GM21423 (cell line): ENCODE measurements at regions not wholly inside any gene's neighbourhood (a gene's known extent, or its start where the extent isn't known, plus 50 kb on each side); places are given as distances from the start of the nearest gene placed in this dataset.

Experiments used
- ATAC-seq: cut with Tn5 transposase; IDR thresholded peaks from one replicate; pipeline ENCODE4 v1.9.1; 2021; ENCODE audit warnings: mild to moderate bottlenecking, moderate library complexity; ENCODE audit not compliant: unreplicated experiment

DNA sequence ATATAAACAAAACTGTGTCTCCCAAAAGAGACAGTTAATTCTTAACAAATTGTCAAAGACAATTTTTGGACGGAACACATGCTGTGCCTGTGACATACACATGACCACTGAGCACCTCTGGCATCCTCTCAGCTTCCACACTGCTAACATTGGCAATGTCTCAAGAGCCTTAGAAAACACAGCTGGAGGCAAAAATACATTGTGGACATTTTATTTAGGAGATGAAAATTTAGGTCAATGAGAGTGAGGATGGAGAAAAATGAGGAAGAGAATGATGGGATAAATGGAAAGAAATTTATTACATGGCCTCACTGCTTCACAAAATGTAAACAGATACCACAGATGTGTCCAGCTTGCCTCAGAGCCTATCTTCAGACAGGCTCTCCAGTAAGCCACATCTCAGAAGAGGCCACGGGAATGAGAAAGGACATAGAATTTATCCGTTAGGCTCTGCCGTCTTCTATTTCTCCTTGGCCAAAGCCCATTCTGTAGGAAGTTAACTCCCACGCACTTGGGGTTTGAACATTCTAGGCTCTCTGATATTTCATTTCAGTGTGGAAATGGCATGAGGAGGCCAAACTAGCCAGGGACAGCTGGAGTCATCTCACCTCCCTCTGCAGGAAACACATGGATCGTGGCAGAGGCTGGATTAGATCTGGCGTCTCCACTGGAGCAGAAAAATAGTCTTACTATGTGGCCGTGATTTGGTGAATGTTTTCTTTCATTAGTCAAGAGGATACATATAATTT lies 519.4 kb upstream of the DSEL start:
- no peak for ATAC-seq

DNA sequence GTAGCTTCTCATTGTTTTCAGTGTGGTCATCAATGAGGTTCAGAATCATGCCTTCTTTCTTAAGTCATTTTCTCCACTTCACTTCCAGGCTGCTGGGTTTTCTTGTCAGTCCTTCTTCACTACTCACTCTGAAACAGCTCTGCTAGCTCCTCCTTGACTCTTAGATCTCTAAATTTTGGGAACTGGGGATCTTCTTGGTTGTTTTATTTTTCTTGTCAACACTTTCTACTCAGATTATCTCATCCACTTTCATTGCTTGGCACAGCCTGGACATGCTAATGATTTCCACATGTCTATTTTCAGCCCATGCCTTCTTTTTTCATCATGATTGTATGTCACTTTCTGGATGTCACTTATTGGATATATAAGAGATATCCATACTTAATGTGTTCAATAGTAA lies 517.8 kb upstream of the DSEL start:
- no peak for ATAC-seq

DNA sequence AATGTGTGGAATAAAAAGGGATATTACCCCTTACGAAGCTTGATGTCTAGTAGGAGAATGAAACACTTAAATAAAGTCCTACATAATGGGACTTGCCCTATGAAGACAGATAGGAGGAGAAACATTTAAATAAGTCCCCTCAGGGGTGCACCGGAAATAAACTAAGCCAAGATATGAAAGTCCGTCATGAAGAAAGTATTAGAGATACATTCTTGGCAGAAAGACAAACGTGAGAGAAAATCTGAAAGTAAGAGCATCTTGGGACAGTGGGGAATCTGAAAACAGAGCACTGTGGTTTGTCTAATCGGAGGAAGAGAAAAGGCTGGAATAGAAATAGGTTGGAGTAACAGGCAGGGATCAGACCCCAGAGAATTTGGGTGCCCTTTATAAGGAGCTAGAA lies 516.9 kb upstream of the DSEL start:
- no peak for ATAC-seq

DNA sequence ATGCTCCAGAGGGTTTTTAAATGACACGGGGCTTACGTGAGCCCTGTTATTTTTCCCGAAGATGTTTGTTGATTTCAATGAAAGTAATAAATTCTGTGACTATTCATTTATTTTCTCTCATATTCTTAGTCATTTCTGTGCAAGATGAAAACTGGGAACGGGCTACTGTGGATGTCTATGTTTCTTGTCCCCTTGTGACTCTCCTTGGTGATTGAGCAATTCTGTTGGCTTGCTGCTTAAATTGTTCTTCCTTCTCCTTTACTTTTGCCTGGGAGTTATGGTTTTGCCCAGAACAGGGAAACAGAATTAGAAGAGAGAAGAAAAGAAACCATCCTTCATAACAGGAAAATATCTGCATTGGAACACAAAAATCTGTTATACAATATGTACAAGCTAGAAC lies 508.2 kb upstream of the DSEL start:
- ATAC-seq, result no peak

DNA sequence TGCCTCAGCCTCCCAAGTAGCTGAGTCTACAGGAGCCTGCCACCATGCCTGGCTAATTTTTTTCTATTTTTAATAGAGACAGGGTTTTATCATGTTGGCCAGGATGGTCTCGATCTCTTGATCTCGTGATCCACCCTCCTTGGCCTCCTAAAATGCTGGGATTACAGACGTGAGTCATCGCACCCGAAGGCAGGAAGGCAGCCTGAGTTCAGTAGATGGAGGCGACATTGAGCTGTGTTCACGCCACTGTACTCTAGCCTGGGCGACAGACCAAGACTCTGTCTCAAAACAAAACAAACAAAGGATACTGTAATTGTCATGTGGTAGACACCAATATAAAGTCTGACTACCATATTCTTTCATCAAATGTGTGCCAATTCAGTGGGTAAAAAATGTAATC lies 500.9 kb upstream of the DSEL start:
- no peak for ATAC-seq

DNA sequence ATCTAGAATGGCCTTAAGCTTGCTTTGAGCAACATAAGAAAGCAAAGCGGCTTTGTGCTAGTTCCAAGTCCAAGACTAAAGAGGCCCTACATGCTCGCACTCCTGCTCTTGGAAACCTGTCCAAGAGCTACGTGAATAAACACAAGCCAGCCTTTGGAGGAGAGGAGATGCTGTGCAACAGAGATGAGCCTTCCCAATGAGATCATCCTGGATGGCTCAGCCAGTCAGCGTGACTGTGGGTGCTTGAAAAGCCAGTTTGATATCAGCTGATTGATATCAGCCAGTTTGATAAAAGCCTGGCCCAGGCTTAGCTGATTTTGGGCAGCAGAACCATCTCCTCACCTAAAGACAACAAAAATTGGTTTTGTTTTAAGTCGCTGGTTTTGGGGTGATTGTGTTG lies 481.0 kb upstream of the DSEL start:
- ATAC-seq, result no peak

DNA sequence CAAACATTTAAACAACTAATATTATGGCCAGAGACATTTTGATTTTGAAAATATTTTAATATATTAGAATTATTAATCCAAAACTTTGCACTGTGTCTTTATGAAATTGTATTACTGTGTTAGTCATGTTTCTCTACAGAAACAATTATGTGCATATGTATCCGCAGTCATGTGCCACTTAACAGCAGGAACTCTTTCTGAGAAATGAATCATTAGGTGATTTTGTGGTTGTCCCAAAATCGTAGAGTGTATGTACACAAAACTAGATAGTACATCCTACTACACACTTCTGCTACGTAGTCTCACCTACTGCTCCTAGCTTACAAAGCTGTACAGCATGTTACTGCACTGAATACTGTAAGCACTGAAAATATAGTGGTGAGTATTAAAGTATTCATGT lies 479.2 kb upstream of the DSEL start:
- no peak for ATAC-seq

DNA sequence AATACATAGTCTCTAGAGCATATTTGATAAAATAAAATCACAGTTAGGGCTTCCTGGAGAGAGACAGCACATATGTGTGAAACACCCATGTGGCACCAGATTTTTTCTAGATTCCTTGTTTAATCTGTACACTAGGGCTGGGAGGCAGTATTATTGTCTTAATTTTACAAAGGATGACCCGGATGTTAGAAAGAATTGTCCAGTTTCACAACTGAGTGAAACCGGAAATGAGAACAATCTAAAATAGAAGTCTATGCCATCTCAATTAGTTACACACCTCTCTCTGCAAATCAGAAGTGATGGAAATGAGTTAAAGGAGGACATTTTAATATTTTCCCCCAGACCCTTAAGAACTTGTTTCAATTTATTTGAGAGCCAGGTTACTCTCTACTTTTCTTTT lies 463.7 kb upstream of the DSEL start:
- no peak for ATAC-seq

DNA sequence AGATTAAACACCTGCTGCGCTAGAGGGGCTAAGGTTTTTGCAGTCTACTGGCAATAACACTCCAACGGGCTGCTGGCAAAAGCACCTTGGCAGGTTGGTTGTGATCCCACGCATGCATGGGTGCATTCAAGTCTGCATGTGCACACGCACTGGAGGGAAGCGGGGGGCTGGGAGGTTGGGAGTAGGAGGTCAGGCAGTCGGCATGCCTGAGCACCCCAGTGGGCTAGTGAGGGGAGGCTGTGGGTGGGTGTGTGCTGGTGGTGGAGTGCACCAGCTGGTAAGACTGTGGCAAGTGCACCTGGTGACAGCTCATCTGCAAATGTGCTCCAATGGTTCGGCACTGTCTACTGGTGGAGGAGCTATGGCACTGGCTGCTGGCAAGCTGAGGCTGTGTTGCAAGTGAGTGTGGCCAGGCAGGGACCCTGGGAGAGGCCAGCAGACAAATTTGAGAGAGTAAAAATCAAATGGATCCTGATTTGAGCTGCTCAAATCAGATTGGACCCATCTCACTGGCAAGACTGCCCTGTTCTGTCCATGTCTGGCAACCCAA lies 460.6 kb upstream of the DSEL start:
- ATAC-seq, result no peak

DNA sequence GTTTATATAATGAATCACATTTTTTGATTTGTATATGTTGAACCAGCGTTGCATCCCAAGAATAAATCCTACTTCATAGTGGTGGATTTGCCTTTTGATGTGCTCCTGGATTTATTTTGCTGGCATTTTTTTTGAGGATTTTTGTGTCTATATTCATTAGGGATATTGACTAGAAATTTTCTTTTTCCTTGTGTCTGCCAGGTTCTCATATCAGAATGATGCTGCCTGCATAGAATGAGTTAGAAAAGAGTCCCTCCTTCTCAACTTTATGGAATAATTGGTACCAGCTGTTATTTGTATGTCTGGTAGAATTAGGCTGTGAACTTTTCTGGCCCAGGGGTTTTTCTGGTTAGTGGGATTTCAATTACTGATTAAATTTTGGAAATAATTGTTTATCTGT lies 457.4 kb upstream of the DSEL start:
- no peak for ATAC-seq

DNA sequence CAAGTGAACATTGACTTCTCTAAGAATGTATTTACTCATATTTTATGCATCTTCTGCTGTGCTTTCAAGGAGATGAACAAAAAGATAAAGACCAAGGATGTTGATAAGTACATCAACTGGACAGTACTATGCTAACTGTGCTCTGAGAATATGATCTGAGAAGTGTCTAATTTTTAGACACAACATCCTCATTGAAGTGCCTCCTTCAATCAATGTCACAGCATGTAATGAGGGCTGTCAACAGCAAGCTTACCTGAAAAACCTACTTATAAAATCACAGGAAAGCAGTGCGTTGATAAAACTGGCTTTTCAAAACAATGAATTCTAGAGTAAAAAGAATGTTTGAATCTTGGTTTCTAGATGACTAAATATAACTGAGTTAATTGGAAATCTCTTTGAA lies 452.9 kb upstream of the DSEL start:
- no peak for ATAC-seq

DNA sequence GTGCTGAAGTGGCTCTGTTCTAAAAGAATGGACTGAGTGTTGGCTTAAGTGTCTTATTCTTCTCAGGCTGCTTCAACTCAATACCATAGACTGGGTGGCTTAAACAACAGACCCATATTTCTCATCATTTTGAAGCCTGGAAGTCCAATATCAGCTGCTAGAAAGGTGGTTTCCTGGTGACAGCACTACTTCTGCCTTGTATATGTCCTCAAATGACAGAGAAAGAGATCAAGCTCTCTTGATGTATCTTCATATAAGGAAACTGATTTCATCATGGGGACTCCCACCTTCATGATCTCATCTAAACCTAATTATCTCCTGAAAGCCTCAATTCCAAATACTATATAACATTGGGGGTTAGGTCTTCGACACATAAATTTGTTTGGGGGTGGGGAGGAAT lies 449.7 kb upstream of the DSEL start:
- no peak for ATAC-seq

DNA sequence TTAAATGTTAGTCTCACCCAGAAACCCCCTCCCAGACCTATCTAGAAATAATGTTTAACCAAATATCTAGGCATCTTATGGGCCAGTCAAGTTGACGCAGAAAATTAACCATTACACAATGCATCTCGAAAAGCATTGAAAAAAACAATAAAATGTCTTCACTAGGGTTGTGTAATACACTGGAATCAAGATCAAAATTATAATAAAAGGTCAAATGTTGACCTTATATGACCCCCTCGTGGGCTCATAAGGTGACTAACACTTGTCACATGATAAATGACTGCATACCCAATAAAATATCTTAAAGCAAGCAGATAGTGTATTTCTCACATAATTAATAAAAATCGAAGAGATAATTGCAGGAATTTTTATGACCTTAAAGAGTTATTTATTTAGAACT lies 447.9 kb upstream of the DSEL start:
- ATAC-seq, result no peak

DNA sequence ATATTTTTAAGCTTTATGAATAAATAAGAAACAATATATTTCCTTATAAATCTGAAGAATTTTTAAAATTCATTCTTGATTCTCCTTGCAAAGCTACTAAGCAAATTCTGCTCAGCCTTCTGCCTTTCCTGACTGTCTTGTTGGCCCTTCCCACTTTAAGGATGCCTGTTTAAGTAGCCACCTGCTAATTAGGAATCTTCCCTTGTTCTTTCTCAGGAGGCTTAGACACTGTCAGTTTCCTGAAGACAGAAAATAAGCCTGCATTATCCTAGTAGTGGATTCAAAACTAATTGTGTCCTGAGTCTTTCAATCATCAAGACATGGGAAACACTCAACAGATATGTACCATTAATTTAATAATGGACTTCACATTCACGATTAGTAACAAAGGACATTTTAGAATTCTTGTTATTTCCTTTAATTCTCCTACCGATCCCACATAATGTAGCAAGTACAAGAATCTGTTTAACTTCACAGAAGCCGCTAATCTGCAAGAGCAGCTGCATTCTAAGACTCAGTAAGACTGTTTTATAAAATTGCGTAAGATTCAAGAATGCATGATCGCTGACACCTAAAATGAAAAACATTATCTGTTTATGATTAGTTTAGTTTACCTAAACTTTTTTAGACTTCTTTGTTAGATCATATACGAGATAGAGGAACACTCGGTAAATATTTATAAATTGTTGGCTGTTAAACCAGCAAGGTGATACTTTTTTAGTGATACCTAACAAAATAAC lies 445.4 kb upstream of the DSEL start:
- no peak for ATAC-seq

DNA sequence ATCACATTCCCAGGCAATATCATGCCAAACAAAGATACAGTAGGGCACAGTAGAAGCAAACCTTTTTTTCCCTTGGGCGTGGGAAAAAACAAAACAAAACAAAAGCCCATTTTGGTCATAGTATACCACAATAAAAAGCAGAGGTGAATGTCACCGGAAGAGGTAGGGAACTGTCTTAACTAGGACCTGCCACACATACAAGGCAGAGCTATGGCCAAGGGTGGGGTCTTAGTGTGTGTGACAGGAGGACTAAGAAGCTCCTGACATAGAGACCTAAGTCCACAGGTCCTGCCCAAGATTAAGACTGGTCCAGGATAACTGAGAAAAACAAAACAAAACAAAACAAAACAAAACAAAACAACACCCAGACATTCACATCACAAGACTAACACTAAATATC lies 441.2 kb upstream of the DSEL start:
- no peak for ATAC-seq

DNA sequence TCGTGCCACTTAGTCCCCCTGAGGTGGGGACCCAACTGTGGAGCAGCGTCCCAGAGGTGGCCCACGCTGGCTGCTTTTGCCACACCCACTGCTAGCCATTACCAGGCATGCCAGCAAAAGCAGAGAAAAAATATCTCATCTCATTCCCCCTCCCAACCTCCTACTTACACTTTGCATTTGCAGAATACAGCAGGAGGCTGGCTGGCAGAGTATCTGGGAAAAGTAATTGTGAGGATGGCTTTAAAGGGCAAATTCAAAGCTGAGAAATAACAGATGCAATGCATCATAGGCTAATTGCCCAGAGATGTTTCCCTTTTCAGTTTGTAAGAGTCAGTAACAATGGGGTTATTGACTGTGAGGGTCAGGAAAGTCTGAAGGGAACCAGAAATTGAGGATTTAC lies 438.1 kb upstream of the DSEL start:
- no peak for ATAC-seq

DNA sequence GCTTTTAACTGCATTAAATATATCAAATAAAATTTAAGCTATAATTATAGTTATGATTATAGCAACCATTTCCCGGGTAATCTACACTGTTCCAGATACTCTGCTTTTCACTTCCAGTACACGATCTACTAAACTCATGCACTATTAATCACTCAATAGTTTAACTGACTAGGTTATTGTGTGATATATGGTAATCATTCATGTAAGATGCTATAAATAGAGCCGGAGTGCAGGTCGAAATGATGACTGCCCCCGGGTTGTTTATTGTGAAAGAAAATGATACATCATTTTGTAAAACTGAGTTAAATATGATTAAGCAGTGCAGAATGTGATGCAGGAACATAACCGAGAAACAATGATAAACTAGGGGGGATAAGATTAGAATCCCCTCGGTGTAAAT lies 434.6 kb upstream of the DSEL start:
- ATAC-seq, result no peak

DNA sequence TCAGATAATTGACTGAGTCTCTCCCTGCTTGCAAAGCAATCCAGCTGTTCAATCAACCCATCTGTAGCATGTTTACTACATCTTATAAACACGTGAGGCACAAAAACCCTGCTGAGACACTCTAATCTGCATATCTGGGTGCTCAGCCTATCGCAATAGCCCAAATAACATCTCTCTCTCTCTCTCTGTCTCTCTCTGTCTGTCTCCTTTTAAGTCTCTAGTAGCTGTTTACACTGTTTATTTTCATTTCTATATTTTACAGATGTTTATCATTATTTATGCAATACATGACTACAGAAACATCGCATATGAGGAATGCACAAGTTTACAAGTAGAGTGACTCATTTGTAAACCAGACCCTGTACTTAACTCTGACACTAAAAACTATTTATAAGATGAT lies 422.1 kb upstream of the DSEL start:
- no peak for ATAC-seq

DNA sequence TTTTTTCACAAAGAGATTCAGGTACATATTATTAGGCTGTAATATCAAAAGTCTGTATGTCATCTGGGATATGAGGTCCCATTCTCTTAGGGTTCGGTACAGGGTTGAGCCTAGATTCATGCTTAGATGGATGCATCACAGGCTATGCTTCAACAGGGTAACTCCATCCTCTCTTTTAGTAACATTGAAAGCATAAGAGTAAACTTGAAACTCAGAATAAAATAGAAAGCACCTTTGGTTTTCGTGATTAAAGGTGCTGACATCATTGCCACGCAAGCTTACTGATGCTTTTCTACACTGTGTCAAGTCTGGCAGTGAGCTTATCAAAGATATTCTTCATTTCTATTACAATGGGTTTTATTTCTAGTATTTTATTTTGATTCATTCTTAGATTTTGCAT lies 419.1 kb upstream of the DSEL start:
- peak; percentile 51 for ATAC-seq

DNA sequence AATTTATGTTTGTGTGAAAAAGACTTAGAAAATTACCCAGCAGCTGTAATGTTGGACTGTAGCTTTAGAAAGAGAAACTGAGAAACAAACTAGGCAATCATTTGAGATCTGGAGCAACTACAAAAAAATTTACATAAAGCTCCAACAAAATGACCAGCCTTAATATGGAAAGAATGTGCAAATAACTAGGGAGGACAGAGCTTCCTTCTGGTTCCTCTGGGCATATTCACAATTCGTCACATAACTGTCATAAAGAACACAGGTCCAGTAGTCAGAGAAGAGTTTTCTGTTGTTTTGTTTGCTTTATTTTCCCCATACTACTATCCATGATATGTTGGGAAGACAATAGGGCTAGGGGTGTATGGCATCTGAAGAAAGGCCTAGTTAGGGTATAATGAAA lies 416.8 kb upstream of the DSEL start:
- ATAC-seq, result no peak

DNA sequence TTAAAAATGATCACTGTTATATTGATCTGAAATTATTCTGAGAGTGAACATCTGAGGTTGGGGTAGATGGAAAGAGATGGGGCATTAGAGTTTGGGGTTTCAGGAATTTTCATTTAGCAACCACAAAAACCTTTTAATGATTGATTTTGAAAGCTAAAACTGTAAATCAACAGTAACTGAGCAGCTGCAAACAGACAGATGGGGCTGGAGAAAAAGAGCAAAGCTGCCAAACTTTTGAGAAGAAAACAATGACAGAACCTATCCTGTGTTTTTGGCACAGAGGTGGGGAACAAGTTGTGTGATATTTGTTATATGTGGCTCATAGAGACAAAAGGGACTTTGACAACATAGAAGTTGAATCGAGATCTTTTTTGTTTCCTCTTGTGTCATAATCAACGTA lies 415.8 kb upstream of the DSEL start:
- ATAC-seq, result no peak
